DMS53 treated with DMSO at 0.1 percent for 48 hours (cell line): ENCODE measurements at regions not wholly inside any gene's neighbourhood (a gene's known extent, or its start where the extent isn't known, plus 50 kb on each side); places are given as distances from the start of the nearest gene placed in this dataset.

ENCODE experiments used
- DNase-seq: peaks from one replicate; lab custom pipeline; 2025; ENCODE audit not compliant: unreplicated experiment; lab: John Stamatoyannopoulos, UW

DNA sequence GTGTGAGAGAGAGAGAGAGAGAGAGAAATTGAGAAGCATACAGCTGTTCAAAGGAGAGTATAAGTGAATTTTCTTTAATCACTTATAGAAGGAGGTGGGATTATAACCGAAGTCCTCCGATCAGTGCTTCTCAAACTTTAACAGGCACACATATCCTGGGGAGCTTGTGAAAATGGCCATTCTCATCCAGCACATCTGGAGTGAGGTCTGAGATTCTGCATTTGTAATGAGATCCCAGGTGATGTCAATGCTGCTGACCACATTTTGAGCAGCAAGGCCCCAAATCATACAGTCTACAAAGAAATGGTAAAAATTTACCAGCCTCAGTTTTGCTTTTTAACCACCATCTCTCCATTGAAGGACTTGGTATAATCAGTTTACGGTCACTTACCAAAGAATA is 219.0 kb downstream of the PTEN start:
- DNase-seq, result no peak

DNA sequence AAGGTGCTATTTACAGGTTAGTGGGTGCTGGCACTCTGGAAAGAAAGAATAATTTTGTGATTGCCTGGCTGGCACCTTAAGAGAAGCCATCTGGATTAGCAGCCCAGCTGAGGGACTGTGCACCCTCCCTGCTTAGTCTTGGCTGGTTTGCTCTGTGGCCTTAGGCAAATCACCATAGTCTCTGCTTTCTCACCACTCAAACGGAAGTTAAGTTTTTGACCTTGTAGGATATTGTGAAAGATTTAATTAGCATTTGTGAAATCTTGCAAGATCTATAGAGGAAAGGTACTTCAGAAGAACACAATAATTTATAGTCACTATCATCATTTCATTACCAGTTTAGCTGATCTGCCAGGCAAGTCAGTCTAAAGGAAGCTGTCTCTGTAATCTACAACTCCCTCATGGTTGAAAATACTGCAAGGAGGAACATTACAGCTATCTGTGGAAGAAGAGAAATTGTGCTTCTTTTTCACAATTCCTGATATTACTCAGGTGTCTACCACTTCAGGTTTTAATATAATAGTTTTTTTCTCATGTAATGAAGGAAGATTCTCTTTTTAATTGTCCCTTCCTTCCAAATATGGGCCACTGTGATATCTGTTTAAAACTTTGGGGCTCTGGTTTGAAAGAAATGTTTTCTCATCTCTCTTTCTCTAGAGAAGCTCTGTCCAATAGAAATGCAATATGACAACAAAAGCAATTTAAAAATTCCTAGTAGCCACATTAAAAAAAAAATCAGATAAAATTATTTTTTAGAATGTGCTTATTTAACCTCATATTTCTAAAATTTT is 219.6 kb downstream of the PTEN start:
- no peak for DNase-seq

DNA sequence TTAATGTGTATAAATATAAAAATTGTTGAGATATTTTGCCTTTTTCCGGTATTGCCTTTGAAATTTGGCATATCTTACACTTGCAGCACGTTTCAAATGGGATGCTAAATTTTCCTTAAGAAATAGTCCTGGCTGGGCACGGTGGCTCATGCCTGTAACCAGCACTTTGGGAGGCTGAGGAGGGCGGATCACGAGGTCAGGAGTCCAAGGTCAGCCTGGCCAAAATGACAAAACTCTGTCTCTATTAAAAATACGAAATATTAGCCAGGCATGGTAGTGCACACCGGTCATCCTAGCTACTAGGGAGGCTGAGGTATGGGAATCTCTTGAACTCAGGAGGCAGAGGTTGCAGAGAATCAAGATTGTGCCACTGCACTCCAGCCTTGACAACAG is 220.2 kb downstream of the PTEN start:
- no peak for DNase-seq

DNA sequence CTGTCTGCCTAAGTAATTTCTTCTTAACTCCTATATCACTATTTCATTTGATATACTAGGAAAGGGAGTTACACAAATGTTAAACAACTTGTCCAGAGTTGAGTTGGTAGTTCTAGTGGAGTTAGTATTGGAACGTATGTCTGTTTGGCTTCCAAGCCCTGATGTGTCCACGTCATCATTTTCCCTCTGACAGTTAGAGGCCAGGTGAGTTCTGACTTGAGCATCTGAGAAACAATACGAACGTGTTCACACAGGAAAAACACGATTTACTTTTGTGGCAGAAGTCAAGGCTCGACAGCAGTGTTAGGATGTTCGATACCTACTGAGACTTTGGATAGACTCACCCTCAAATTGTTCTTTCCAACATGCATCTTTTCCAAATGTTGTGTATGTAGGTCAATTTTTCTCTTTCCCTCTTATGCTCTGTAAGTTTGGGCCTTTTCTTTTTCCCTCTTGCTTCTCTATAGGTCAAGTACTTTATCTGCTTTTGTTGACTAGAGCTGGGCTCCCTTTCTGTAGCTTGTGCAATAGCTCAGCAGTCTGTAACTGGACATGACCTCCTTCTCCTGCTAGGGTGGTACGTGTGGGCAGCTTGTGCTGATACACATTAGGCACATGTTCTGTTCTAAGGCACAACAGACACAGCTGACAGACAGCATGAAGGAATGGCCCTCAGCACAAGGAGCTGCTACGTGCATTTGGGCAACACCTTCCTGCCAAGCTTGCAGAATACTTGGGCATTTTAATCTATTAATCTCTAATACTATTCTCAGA is 222.9 kb downstream of the PTEN start:
- DNase-seq, result no peak

DNA sequence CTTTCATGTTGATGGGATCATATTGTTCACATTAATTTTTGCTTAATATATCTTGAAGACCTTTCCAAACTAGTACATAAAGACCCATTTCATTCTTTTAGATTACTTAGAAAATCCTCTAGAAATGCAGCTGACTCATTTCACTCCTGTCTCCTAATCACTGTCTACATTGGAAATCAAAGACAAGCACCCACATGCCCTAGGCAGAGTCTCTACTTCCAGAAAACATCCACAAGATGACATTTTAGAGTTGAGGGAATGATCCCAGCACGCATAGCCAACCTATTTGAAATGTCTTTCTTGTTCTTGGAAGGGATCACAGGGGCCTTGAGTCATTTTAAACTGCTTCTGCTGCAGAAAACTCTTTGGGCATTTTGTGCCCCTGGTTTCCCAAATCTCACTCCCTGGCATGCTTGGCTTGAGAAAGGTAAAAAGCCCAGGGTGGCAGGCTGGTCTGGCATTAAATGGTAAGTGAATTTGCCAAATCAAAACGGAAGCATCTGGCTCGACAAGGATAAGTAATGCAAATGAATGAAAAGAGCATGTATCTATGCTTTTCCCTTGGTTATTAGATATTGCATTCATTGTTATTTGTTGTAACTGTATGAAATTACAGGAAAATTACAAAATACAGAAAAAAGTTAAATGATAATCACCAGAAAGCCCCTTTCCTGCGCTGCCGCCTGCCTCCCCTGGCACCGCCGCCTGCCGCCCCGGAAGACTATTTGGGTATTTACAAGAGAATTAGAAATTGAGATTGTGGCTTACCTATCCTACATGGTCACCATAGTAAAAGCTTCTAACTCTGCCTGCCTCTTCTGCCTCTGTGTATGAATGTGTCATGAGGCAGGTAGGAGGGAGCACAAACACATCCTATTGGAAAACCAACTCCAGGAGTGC is 225.3 kb downstream of the PTEN start:
- DNase-seq, result no peak

DNA sequence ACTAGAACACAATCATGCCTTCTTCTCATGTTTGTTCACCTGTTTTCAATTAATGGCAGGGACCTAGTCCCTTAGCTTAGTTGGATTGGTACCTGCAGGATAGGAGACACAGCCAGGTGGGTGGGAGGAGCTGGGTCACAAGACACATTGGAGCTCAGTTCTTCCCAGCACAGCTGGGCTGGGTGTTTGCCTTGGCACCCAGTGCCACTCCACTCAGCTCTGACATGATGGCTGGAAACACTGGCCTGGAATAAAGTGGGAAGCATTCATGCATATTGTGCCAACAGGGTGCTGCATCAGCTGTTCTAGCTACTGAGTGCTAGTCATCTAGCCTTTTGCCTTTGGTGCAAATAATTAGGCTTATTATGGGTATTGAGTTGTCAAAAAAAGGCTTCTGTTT is 226.1 kb downstream of the PTEN start:
- peak; percentile 77 for DNase-seq

DNA sequence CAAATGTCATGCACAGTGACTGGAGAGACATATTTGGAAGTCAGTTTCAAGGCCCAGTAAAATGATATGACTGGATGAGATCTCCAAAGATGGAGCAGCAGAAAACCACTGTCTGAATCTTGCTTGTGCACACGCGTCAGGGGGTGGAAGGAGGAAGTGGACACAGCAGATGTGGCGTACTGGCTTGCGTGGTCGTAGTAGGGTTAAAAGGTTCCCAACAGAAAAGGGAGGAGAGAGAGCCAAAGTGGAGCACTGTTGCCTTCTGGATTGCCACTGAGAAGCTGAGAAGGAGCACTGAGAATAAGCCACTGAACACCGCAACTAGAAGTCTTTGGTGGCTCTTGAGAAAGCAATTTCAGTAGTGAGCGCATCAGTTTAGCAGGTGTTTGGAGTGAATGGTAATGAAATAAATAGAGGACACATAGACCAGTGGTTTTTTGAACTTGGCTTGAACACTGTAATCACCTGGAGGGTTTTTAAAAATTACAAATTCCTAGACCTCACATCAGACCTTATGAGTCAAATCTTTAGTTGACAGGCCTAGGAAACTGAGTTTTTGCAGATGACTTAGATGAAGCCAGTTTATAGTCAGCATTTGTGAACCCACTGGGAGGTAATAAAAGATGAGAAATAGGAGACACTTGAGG is 227.3 kb downstream of the PTEN start:
- no peak for DNase-seq

DNA sequence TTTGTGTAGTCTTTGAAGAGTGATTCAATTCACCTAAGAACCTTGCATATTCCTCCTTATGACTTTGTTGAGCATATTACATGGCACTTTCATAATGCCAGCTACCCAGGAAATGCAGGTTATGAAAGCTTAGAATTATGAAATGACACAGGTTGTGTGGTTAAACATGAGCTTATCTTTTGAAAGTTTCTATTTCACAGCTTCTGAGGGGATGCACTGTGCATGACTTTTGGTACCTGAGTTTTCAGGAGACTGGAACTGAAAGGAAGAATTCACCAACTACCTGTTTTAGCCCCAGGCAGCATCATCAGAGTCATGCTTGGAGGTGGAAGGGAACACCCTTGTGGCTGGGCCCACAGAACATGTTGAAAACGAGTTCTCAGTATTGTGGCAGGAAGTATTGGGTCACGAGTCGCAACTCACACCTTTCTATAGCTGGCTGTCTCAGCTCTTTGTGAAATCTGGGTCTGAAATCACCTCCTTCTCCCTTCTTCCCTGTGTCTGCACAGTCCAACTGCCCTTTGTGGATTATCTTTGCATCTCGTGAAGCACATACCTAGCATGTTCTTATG is 228.2 kb downstream of the PTEN start:
- no peak for DNase-seq

DNA sequence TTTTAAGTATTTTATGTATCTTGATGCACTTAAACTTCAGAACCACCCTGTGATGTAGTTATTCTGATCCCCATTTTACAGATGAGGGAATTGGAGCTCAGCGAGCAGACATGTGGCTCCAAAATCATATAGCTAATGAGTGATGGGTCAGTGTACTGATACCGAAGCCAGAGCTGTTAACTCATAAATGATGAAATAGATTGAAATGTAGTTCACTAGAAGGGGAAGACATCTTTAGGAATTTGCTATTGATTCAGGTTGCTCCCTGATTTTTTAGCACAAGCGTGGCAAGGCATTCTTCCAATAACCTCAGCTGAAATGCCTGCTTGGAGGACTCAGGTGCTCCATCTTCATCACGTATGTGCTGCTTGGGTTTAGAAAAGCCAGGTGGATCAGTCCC is 228.8 kb downstream of the PTEN start:
- no peak for DNase-seq

DNA sequence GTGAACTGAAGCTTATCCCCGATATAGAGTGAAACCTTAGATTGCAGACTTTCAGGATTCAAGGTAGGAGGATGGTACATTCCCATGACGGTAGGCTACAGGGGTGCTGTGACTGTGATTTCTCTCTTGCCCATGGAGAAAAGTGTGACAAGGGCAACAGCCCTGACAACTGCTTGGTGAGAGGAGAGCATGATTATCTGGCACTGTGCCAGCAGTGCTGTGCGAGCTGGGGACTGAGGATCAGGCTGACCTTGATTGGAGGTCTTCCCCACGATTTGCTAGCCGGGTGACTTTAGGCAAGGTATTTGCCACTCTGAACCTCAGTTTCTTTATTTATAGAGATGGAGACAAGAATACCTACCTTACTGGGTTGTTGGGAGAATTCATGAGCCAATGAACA is 229.5 kb downstream of the PTEN start:
- no peak for DNase-seq

DNA sequence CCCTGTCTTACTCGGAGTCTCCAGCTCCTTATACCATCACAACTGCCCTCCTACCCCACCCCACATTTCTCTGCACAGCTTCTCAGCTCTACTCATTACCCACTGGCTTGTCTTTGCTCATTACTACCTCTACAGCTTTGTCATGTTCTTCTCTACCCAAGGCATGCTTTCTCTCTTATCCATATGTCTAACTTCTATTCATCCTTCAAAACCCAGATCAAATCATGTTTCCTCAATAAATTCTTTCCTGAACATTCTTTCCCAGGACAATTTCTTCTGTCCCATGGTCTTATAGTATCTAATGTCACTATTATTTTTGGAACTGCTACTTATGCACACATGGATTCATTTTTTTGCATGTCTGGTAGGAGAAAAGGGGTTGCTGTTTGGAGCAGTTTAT is 231.4 kb downstream of the PTEN start:
- no peak for DNase-seq

DNA sequence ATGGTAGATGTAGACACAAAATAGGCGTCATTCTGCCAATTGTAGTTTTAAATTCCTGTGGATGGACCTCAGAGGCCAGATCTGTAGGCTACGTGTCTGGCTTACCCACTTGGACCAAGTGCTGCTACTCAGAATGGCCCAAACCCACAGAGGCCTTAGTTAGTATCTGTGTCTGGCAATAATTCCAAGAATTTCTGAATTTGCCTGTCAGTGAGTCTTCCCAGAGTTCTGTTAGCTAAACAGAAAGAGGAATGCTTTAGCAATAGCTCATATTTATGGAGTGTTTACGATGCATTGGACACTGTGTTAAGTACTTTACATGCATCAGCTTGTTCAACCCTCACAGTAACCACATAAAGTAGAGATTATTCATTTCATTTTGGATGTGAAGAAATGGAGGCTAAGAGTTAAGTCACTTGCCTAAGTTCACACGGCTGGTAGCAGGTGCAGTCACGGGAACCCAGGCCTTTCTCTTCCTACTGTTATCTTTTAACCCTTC is 231.8 kb downstream of the PTEN start:
- no peak for DNase-seq

DNA sequence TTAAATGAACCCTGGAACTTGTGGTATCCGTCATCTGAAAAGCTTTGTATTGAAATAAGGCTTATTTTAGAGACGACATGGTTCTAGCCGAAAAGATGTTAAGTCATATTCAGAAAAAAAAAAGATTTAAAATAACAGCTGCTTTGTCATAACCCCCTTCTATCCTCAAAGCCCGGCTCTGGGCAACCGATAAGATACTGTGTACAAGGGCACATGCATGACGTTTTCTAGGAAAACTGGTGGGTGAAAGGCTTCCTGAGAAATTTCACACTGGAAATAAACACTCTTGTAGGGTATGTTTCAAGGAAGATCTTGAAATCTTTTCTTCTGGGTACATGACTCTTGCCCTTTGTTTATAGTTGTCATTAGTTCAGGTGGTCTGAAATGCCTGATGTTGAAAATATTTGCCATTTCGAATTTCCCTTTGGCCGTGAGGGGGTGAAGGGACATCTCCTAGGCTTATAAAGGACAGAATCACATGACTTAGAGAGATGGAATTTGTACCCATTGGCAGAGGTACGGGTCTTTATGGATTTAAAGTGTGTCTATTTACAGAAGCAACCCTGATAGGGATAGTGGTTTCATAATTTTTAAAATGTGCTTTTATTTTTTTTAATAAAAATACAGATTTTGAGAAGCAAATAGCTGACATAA is 232.5 kb downstream of the PTEN start:
- no peak for DNase-seq

DNA sequence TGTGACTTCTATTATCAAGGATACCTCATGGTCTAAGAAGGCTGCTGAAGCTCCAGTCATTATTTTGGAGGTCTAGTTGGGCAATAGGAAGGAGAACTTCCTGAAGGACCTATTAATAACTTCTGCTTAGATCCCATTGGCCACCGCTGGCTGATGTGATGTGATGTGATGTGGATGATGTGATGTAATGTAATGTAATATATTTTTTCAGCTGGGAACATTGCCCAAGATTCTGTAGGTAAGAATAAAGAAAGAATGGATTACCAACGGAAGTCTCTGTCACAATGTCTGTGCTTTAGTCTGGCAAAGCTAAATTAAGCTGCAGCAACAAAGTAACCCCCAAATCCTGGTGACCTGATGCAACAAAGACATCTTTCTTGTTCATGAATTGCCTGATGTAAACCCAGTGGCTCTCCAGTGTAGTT is 233.7 kb downstream of the PTEN start:
- DNase-seq, result no peak

DNA sequence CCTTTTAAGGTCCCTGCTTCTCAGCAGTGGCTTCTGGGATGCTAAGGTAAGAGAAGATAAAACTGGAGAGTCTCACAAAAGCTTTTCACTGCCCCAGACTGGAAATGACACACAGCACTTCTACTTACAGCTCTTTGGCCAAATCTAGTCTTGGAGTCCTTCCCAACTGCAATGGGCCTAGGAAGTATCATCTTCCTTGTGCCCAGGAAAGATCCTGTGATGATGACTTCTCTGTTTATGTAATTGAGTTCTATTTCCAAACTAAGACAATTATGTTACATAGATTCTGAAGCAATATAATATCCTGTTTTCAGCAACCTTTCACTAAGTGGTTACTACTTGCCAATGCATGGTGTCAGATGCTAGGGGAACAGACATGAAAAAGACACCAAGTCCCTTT is 234.1 kb downstream of the PTEN start:
- DNase-seq, result no peak

DNA sequence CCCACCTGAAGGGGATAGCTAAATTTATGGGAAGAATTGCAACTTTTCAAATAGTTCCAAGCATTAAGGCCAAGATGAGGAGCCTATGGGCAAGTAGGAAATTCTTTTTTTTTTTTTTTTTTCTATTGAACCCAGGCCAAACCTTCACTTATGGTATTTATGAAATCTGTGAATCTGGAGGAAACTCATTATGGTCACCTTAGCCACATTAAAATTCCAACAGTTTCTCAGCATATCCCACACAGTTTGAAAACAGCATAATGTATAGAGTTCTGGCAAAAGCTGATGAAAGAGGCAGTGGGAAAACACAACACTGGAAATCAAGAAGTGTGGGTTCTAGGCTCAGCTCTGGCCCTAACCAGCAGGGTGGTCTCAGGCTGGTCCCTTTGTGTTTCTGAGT is 236.9 kb downstream of the PTEN start:
- no peak for DNase-seq

DNA sequence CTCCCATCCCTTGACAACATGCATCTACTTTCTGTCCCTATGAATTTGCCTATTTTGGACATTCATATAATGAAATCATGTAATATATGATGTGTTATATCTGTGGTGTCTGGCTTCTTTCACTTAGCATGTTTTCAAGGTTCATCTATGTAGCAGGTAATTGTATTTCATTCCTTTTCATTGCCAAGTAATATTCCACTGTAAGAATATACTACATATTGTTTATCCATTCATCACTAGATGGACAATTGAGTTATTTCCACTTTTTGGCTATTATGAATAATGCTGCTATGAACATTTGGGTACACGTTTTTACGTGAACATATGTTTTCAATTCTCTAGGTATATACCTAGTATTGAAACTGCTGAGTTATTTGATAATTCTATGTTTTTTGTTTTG is 238.2 kb downstream of the PTEN start:
- no peak for DNase-seq

DNA sequence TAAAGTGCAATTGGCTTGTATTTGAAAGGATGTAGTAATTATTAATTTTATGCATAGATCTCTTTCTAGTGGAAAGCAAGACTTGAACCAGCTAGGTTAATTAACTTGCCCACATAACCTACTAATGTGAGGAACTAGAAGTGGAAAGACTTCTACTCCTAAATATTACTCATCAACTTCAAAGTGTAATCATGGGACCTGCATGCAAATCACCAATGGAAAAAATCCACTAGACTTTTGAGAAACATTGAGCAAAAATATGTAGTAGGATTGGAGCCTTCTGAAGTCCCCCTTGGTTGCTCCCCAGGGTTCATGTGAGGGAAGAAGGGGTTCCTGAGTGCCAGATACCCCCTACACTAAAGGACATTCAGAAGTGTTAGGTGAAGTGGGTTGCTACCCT is 240.2 kb downstream of the PTEN start:
- DNase-seq, result no peak

DNA sequence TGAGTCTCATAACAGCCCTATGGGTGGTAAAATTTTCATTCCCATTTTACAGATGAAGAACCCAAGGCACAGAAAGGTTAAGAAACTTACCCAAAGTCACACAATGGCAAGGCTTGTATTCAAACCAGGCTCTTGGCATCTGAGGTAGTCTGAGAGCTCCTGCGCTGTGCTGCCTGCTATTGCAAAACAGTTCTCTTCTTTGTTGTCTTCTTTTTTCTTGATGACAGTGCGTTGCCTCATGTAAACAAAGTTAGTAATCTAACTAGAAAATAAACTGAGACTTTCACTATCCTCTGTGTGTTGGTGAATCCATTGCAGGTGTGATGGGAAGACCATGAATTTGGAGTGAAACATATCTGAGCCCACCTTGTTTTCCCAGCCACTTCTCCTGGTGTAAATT is 240.8 kb downstream of the PTEN start:
- DNase-seq, result no peak

DNA sequence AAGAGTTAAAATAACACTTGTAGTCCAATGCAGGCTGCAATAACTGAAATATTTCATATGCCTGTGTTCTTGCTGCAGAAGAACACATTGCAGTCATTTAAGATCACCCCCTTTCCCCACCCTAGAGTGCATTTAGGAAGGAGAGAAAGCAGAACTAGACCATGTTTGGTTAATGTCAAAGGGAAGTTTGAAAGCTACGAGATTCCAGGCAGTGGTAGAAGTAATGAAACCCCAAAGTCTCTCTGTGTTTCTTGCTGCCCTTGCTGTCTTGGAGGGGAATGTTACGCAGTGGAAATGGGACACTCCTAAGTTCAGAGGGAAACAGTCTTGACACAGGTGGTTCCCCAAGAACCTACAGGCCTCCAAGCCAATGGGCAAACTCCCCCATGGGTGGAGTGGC is 242.9 kb downstream of the PTEN start:
- no peak for DNase-seq
